ENCODE measurements at regions not wholly inside any gene's neighbourhood (a gene's known extent, or its start where the extent isn't known, plus 50 kb on each side); places are given as distances from the start of the nearest gene placed in this dataset.

- no peak for TF ChIP-seq CTCF (IDR thresholded peaks at IDR 0.05; ENCODE audit: low read depth, low read length)
- TF ChIP-seq EZH2phosphoT487 (IDR thresholded peaks at IDR 0.05; ENCODE audit: low read depth): no peak
Observed at GRCh38 chr10:131017566-131018285, 293.8 kb downstream of the TCERG1L start.

Measured in OCI-LY3 (cell line).